Skin of body (tissue), 1 donor: ENCODE measurements at regions not wholly inside any gene's neighbourhood (a gene's known extent, or its start where the extent isn't known, plus 50 kb on each side); places are given as distances from the start of the nearest gene placed in this dataset.
A peak's percentile ranks its signal among the peaks of the same experiment; 100 is the strongest.
"Not testable (repeated sequence)": the region's sequence is repeated elsewhere in the genome, so short reads cannot be mapped to it uniquely, and the experiment has no call there.

Experiments
- DNase-seq: peaks from one replicate; lab custom pipeline; 2025; lab: John Stamatoyannopoulos, UW

- peak; percentile 90 for DNase-seq
These were observed 446.7 kb upstream of the GRAMD2B start for GRCh38 chr5:125976421-125977000.

GRCh38 chr5:125978015-125978414 is 445.2 kb upstream of the GRAMD2B start:
- DNase-seq: no peak

DNA sequence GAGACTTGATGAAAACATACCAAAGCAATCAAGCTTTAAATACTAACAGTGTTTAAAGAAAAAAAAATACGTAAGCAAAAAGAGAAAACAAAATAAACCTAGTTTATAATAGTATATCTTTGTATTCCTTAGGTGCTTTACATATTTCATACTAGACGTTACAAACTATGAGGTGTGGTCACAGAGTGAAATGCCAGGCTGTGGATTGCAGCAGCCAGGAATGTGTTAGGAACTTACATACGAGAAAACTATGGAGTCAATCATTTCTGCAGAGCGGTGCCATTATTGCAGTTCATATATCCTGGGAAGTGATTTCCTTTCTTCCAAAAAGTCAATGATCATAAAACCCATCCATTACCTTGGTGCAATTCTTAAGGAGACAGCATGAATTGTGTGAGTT is 443.6 kb upstream of the GRAMD2B start:
- no peak for DNase-seq

DNA sequence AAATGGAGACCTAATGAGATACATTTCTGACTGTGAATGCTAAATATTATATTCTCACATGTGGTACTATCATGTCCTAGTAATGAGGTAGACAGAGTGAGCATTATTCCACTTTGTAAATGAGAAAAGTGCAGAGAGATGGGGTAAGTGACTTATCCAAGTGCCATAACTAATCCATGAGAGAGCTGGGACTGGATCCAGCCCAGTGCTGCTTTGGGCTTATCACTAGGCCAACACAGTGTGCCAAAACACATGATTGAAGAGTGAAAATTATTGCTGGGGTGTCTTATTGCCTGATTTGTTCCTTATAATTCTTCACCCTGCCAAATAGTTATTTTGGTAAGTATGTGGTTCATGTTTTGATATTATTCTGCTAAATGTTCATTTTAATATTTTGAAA is 442.2 kb upstream of the GRAMD2B start:
- no peak for DNase-seq

- DNase-seq: no peak
These were observed 435.4 kb upstream of the GRAMD2B start for GRCh38 chr5:125987677-125988255.

- DNase-seq: no peak
These were observed 431.2 kb upstream of the GRAMD2B start for GRCh38 chr5:125992050-125992449.

DNA sequence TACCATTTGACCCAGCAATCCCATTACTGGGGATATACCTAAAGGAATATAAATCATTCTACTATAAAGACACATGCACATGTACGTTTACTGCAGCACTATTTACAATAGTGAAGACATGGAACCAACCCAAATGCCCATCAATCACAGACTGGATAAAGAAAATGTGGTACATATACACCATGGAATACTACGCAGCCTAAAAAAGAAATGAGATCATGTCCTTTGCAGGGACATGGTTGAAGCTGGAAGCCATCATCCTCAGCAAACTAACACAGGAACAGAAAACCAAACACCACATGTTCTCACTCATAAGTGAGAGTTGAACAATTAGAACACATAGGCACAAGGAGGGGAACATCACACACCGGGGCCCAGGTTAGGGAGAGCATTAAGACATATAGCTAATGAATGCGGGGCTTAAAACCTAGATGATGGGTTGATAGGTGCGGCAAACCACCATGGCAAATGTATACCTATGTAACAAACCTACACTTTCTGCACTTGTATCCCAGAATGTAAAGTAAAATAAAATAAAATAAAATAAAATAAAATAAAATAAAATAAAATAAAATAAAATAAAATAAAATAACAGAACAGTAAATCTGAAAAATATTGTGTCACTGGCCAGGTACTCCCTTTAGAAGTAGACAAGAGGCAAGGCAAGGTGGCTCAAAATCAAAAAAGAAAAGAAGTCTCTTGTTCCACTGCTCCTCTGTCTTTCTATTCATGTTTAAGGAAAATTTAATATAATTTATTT is 423.8 kb upstream of the GRAMD2B start:
- DNase-seq: not testable (repeated sequence)

- DNase-seq: peak; percentile 20
These were observed 422.7 kb upstream of the GRAMD2B start for GRCh38 chr5:126000507-126000906.

DNA sequence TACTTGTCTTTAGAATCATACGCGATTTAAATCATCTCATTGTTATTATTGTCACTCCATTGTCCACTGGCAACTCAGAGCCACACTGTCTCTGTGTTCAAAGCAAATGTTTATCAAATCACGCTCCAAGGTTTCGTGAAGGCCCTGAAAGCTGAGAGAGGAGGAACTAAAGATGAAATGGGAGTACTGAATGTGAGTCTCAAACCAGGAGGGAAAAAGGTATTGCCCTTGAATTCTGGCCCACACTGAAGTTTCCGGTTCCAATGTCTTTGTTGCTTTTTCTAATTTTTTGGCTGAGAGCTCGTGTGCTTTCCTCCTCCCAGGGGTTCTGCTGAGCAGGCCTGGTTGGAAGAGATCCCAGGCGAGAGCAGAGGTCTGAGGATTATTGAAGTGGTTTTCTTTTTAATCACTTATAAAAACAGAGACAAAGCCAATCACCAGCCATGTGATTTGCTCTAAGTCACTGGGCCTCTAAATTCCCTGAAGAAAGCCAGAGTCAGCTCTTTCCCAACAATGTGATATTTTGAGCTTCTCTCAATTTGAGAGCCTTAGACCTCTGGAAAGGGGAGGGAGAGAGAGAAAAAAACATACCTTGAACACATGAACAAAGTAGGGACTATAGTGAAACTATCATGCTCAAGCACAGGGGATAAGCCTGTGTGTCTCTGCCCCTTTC is 420.8 kb upstream of the GRAMD2B start:
- peak; percentile 75 for DNase-seq

DNA sequence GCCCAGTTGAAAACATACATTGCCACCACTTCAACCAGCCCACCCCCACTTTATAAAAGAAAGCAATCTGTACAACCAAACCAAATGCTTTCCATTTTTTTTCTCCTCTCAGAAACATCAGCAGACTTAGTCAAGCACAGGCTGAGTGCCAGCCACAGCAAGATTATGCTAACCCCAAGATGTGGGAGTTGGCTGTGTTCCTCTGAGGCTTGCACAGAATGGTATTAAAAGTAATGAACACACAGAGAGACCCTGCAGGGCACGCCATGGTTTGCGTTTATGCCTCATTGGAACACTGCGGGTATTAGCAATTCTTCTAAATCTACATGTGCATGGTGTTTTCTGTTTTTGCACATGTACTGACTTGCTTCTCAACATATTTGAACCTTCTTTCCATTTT is 419.9 kb upstream of the GRAMD2B start:
- peak; percentile 56 for DNase-seq

DNA sequence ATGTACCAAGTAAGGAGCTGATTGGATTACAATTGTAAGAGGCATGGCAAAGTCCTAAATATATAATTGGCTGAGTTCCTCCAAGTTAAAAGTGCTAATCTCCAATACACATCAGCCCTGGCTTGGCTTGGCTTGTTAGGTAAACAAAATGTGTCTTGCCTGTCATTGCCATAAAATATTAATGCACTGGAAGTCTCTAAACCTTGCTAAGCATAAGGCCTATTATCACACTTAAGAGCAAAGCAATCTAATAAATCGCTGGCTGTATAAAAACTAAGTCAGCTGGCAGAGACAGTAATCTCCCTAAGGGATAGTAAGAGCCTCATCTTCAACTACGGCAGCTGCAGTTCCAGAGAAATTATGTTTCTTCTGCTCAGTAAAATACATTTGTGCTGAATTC is 418.6 kb upstream of the GRAMD2B start:
- peak; percentile 55 for DNase-seq

GRCh38 chr5:126007841-126008240 is 415.4 kb upstream of the GRAMD2B start:
- DNase-seq: no peak

GRCh38 chr5:126009566-126009965 is 413.6 kb upstream of the GRAMD2B start:
- no peak for DNase-seq

- DNase-seq: not testable (repeated sequence)
These were observed 411.7 kb upstream of the GRAMD2B start for GRCh38 chr5:126011526-126011925.

GRCh38 chr5:126014676-126015075 is 408.5 kb upstream of the GRAMD2B start:
- no peak for DNase-seq

DNA sequence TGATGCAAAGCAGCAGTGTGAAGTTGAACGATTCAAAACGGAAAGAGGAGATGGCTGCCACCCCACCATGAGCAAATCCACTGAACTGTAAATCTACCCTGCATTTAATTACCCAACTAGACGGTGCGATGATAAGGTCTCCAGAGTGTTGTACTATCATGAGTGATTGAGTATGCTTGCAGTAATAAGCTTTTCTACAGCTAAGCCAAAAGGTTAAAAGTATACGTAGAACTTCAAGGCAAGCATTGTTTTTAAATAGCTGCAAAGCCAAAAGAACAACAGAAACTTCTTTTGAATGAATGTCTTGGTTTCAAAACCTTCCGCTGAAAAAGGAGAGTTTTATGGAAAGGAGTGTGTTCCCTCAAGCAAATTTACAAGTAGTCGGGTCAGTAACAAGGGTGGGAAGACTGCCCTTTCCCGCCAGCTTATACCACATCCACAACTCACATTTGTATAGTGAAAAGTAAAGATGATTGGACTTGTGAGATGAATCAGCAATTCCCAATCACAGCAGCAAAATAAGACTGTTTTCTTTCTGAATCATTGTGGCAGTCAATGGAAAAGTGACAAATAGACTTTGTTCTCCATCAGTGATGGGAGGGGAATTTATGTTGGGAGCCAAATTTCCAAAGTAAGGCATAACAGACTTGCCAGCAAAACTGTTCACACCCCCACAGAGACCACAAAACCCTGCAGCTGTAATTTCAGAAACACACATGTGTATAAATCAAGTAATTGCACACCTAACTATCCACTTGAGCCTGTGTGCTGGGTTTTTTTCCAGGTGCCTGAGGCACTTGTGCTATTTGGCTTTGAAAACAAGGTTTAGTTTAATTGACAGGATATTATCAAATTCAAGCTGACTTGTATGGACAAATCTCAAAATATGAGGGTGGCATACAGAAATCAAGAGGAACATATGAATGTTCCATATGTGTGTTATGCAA is 407.7 kb upstream of the GRAMD2B start:
- peak; percentile 50 for DNase-seq

- peak; percentile 5 for DNase-seq
These were observed 407.0 kb upstream of the GRAMD2B start for GRCh38 chr5:126016256-126016655.

DNA sequence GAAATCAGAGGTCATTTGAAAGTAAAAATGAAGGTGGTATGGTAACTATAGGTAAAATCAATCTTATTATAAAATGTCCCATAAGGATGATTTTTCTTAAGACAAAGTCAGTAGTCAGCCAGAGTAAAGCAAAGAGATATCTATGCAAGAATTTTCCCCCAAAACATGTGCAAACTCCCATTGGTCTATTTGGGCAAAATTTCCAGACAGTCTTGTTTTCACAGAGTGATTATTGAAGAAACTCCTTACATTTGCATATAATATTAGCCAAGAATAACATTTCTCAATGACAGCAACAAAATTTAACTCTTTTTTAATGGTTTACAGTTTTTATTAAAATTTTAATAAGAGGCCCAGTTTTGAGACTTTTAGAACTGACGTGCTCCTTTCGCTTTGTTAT is 406.1 kb upstream of the GRAMD2B start:
- no peak for DNase-seq

DNA sequence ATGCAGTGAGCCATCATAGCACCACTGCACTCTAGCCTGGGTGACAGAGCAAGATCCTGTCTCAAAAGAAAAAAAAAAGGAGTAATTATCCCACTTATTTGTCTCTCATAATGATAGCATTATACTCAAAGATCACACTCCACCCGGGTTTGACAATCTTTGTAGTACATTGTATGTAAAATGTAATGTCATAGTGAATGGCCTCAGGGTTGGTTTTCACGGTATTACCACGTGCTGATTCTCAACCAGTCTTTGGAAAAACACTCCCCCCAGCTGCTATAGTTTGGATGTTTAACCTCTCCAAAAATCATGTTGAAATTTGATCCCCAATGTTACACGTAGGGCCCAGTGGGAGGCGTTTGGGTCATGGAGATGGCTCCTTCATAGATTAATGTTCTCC is 402.4 kb upstream of the GRAMD2B start:
- no peak for DNase-seq

DNA sequence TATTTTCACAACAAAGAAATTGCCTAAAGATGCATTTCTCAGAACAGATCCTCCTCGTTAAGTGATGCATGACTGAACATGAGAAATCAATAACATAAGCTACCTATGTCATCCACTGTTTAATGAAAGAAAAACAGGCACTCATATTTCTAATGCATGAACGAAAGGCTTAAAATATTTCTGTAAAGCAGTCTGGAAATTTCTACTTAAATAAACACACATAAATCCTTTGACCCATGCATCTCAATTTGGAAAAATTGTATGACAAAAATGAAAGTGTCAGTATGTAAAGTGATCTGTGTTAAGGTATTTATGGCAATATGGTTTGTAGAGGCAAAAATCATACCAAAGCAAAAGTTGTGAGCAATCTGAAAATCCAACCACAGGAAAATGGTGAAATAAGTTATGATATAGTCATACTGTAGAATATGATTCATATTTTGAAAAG is 399.2 kb upstream of the GRAMD2B start:
- DNase-seq: no peak

DNA sequence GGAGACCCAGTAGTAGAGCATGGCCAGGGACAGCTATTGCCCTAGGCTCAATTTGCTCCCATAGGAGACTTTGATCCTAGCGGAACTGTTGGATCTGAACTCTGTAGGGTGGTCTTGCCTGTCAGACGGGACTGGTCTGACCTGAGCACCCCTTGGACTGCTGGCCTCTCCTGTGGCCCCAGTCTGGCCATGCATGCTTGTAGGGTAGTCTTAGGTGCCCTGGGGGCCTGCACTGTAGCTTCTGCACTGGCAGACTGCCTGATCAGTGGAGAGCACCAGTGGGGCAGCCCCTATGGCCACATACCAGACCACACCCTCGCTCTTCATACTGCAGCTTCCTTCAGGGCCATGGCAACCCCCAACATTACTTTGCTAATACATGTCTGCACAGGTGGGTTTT is 396.1 kb upstream of the GRAMD2B start:
- no peak for DNase-seq
